ENCODE measurements at regions not wholly inside any gene's neighbourhood (a gene's known extent, or its start where the extent isn't known, plus 50 kb on each side); places are given as distances from the start of the nearest gene placed in this dataset.

GRCh38 chr12:75974323-75975187 lies 57.0 kb downstream of the PHLDA1 start:
- no peak for DNase-seq (ENCODE audit: low read depth in 3 of 3)

GRCh38 chr12:75971253-75971652 lies 60.3 kb downstream of the PHLDA1 start:
- DNase-seq (ENCODE audit: low read depth in 3 of 3), result no peak

GRCh38 chr12:75970310-75970709 lies 61.3 kb downstream of the PHLDA1 start:
- no peak for DNase-seq (ENCODE audit: low read depth in 3 of 3)

- no peak for DNase-seq (ENCODE audit: low read depth in 3 of 3)
Measured at GRCh38 chr12:75969768-75970167, 61.8 kb downstream of the PHLDA1 start.

- DNase-seq (ENCODE audit: low read depth in 3 of 3), result no peak
Measured at GRCh38 chr12:75965661-75966060, 65.9 kb downstream of the PHLDA1 start.

GRCh38 chr12:75964150-75964549 lies 67.4 kb downstream of the PHLDA1 start:
- no peak for DNase-seq (ENCODE audit: low read depth in 3 of 3)

- DNase-seq (ENCODE audit: low read depth in 3 of 3), result no peak
Measured at GRCh38 chr12:75961878-75962277, 69.7 kb downstream of the PHLDA1 start.

GRCh38 chr12:75960954-75961661 lies 70.5 kb downstream of the PHLDA1 start:
- DNase-seq (ENCODE audit: low read depth in 3 of 3), result no peak

- DNase-seq (ENCODE audit: low read depth in 3 of 3), result no peak
Measured at GRCh38 chr12:75960086-75960910, 71.3 kb downstream of the PHLDA1 start.

- no peak for DNase-seq (ENCODE audit: low read depth in 3 of 3)
Measured at GRCh38 chr12:75959506-75959905, 72.1 kb downstream of the PHLDA1 start.

- no peak for DNase-seq (ENCODE audit: low read depth in 3 of 3)
Measured at GRCh38 chr12:75959060-75959459, 72.5 kb downstream of the PHLDA1 start.

GRCh38 chr12:75955251-75955650 lies 76.3 kb downstream of the PHLDA1 start:
- DNase-seq (ENCODE audit: low read depth in 3 of 3), result no peak

- no peak for DNase-seq (ENCODE audit: low read depth in 3 of 3)
Measured at GRCh38 chr12:75954749-75955148, 76.8 kb downstream of the PHLDA1 start.

GRCh38 chr12:75954041-75954440 lies 77.5 kb downstream of the PHLDA1 start:
- DNase-seq (ENCODE audit: low read depth in 3 of 3), result no peak

GRCh38 chr12:75953312-75953906 lies 78.2 kb downstream of the PHLDA1 start:
- no peak for DNase-seq (ENCODE audit: low read depth in 3 of 3)

GRCh38 chr12:75951399-75952278 lies 79.9 kb downstream of the PHLDA1 start:
- no peak for DNase-seq (ENCODE audit: low read depth in 3 of 3)

- no peak for DNase-seq (ENCODE audit: low read depth in 3 of 3)
Measured at GRCh38 chr12:75947156-75947723, 84.3 kb downstream of the PHLDA1 start.

- no peak for DNase-seq (ENCODE audit: low read depth in 3 of 3)
Measured at GRCh38 chr12:75945581-75945980, 86.0 kb downstream of the PHLDA1 start.

- no peak for DNase-seq (ENCODE audit: low read depth in 3 of 3)
Measured at GRCh38 chr12:75944905-75945432, 86.6 kb downstream of the PHLDA1 start.

Data from stimulated activated CD4-positive, alpha-beta T cell treated with anti-CD3 and anti-CD28 coated beads, TNF-alpha, amount 100 ng/mL, for 48 hours (primary cell).